HG02973 (cell line): ENCODE measurements at regions not wholly inside any gene's neighbourhood (a gene's known extent, or its start where the extent isn't known, plus 50 kb on each side); places are given as distances from the start of the nearest gene placed in this dataset.

Source experiments
- ATAC-seq: cut with Tn5 transposase; IDR thresholded peaks from one replicate; pipeline ENCODE4 v1.9.1; 2021; ENCODE audit warnings: moderate library complexity; ENCODE audit not compliant: unreplicated experiment

- no peak for ATAC-seq
Observed at GRCh38 chr1:104787866-104788510, 1038.3 kb downstream of the AMY1C start.

GRCh38 chr1:104791030-104791429, 1041.3 kb downstream of the AMY1C start:
- ATAC-seq = no peak

- no peak for ATAC-seq
Observed at GRCh38 chr1:104794035-104794434, 1044.3 kb downstream of the AMY1C start.

DNA sequence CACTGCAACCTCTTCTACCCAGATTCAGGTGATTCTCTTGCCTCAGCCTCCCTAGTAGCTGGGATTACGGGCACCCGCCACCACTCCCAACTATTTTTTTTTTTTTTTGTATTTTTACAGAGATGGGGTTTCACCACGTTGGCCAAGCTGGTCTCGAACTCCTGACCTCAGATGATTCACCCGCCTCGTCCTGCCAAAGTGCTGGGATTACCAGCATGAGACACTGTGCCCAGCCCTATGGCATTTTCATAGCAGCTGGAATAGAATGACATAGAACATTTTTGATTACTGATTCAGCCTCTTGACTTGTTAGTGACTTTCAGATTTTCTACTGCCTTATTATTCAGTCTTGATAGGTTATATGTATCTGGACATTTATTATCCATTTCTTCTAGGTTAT, 1046.2 kb downstream of the AMY1C start:
- ATAC-seq = no peak

DNA sequence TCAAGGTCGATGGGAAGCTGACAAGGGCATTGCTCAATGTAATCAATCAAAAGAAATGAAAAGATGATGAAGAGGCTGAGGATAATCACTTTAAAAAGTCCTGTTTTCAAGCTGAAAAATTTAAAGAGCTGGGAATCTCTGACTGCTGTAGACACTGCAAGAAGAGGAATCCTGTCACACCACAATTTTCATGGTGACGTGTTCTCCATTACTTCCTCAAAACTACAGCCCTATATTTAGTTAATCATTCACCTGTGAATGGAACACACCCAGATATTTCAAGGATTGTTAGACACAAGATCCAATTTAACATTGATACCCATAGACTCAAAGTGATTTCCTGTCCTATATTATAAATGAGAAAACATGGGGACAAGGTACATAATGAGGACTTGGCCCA, 1048.3 kb downstream of the AMY1C start:
- ATAC-seq = no peak

GRCh38 chr1:104801344-104801743, 1051.6 kb downstream of the AMY1C start:
- no peak for ATAC-seq

DNA sequence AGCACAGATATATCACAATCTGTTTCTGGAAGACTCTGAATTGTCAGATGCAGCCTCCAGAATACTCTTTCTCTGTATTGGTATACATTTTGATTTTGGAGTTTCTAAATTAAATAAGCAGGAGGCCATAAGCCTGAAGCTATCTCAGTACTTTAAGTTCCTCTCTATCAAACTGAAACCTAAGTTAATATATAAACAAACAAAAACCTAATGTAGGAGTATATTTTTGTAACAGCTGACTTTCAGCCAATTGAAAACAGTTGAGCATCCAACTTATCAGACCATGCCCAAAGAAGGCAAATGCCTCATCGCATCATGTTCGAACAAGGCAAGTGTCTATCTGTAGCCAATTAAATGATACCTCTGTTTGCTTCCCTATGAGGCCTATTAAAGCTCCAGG, 1054.4 kb downstream of the AMY1C start:
- no peak for ATAC-seq

DNA sequence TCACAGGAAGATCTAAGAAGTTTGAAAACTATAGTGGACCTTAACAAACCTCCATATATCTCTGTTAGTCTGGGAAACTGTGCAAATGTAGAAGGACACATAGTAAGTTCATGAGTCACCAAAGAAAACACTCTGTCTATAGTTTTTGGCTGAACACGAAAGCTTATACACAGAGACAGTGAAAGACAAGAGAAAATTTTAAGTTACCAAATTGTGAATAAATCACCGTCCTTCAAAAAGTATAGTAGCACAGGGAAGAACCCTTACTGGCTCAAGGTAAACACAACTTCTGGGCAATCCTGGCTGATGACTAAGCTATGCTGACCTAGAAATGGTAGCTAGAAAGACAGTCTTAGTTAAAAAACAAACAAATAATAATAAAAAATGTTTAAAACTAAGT, 1057.9 kb downstream of the AMY1C start:
- ATAC-seq = no peak

GRCh38 chr1:104825401-104825800, 1075.7 kb downstream of the AMY1C start:
- no peak for ATAC-seq

DNA sequence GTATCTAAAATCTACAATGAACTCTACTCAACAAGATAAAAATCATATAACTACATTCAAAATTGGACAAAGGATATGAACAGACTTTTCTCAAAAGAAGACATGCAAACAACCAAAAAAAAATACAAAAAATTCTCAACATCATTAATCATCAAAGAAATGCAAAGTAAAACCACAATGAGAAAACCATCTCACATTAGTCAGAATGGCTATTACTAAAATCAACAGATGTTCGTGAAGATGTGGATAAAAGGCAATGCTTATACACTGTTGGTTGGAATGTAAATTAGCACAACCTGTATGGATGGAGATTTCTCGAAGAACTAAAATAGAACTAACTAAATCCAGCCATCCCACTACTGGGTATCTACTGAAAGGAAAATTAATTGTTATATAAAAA, 1080.8 kb downstream of the AMY1C start:
- ATAC-seq = no peak

GRCh38 chr1:104852151-104852550, 1102.5 kb downstream of the AMY1C start:
- no peak for ATAC-seq

DNA sequence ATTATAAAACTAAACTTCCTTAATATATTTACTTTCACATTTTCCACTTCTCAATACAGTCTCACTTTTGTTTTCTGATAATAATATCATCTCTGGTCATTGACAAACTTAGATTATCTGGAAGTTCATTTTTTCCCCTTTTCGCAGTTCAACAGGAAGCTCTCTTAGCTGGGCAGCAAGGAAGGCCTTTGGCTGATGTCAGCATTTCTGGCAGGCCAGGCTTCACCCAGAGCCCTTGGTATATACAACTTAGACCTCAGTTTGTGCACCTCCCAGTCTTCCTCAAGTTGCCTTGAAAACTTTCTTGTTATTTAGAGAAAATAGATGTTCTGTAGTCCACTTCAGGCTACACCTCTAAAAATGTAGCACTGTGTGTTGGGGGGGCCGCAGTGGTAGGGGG, 1103.6 kb downstream of the AMY1C start:
- ATAC-seq = no peak

- no peak for ATAC-seq
Observed at GRCh38 chr1:104854529-104854928, 1104.8 kb downstream of the AMY1C start.

GRCh38 chr1:104855550-104855949, 1105.9 kb downstream of the AMY1C start:
- ATAC-seq = no peak

DNA sequence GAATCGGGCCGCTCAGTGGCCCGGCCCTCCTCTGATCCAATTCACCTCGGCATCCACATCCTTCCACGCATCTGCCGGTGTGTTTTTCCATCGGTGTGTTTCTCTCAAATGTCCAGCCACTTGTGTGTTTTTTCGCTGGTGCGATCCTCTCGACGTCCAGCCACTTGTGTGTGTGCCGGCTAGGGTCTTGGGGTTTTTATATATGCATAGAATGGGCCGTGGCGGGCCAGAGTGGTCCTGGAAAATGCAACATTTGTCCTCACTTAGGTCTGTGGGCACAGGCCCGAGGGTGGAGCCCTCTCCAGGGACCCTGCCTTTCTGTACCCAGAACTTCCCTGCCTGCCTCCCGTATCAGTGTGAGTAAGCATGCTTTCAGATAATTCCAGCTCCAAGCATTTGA, 1106.4 kb downstream of the AMY1C start:
- no peak for ATAC-seq

DNA sequence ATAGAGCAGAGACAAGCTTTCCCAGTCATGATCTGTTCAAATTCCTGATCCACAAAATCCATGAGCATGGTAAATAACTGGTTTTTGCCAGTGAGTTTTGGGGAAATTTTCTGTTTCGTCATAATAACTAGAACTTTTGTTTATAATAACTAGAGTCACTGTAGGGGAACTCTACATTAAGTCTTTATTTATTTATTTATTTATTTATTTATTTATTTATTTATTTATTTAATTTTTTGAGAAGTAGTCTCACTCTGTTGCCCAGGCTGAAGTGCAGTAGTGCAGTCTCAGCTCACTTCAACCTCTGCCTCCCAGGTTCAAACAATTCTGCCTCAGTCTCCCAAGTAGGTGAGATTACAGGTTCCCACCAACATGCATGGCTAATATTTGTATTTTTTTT, 1106.8 kb downstream of the AMY1C start:
- ATAC-seq = no peak

- ATAC-seq = no peak
Observed at GRCh38 chr1:104868794-104869193, 1119.1 kb downstream of the AMY1C start.

DNA sequence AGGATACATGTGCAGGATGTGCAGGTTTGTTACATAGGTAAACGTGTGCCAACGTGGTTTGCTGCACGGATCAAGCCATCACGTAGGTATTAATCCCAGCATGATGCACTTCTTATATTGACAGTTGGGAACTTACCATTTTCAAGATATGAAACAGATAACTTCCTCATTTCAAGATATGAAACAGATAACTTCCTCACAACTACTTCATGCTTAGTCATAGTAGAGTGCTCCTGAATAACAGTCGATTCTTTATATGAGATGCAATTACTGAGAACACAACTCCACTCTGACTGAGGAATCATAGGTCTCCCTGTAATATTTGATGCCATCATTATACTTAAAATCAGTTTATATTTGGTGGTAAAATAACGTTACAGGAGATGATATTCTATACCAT, 1124.3 kb downstream of the AMY1C start:
- ATAC-seq = peak; percentile 82

GRCh38 chr1:104878203-104878909, 1128.7 kb downstream of the AMY1C start:
- ATAC-seq = no peak

- no peak for ATAC-seq
Observed at GRCh38 chr1:104884939-104885338, 1135.2 kb downstream of the AMY1C start.

DNA sequence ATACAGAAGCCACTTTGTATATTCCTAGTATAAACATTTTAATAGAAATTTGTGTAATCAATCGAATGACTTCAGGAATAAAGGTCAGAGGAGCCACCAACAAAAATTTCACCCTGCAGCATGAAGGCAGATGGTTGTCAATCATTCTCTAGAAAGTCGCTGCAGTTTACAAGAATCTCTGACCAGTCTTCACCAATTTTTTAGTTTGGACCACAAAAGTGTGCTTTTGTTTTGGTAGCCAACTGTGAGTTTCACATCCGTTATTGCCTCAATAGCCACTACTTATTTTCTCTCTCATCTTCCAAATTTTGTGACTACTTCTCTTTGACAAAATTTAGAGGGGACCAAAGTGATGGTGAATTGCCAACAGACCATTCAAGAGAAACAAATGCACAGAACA, 1155.6 kb downstream of the AMY1C start:
- ATAC-seq = no peak

DNA sequence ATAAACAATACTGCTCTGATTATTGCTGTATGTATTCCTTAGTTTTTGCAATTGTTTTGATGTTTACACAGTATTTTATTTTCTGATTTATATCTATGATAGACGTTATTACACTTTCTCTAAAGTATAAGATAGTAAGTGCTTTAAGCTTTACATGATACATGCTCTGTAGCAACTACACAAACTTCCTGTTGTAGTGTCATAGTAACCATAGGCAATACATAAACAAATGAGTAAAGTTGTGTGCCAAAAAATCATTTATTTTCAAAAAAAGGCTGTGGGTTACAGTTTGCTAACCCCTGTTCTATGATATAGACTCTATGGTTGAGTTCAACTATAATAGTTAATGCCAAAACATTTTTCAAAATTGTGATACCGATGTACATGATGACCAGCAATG, 1156.4 kb downstream of the AMY1C start:
- no peak for ATAC-seq

GRCh38 chr1:104919188-104919587, 1169.5 kb downstream of the AMY1C start:
- ATAC-seq = no peak
